Endodermal cell (in vitro differentiated cells): ENCODE measurements at regions not wholly inside any gene's neighbourhood (a gene's known extent, or its start where the extent isn't known, plus 50 kb on each side); places are given as distances from the start of the nearest gene placed in this dataset.

ENCODE experiments used
- DNase-seq: peaks from one replicate; pipeline ENCODE4 v3.0.0-alpha.2; 2017
- H3K27ac ChIP-seq: 2 replicates; pipeline ENCODE4 v1.5.1; 2013; ENCODE audit warnings: mild to moderate bottlenecking, low read depth, low read length, moderate library complexity
- H3K27me3 ChIP-seq: 2 replicates; pipeline ENCODE4 v1.6.1; 2013; ENCODE audit warnings: mild to moderate bottlenecking, low read length, moderate library complexity; ENCODE audit not compliant: insufficient read depth, control insufficient read depth, poor library complexity, severe bottlenecking
- H3K36me3 ChIP-seq: 2 replicates; pipeline ENCODE4 v1.7.0; 2013; ENCODE audit warnings: mild to moderate bottlenecking, low read length, moderate library complexity; ENCODE audit not compliant: control insufficient read depth, insufficient read depth
- H3K4me1 ChIP-seq: one replicate; pipeline ENCODE4 v1.7.0; 2013; ENCODE audit warnings: low read length; ENCODE audit not compliant: control insufficient read depth, insufficient read depth
- H3K4me3 ChIP-seq: 2 replicates; pipeline ENCODE4 v1.5.1; 2013; ENCODE audit warnings: mild to moderate bottlenecking, low read length, moderate library complexity
- H3K9ac ChIP-seq: 2 replicates; pipeline ENCODE4 v1.6.1; 2013; ENCODE audit warnings: mild to moderate bottlenecking, low read length, moderate library complexity; ENCODE audit not compliant: poor library complexity, severe bottlenecking; ENCODE audit errors: extremely low read depth
- H3K9me3 ChIP-seq: 2 replicates; pipeline ENCODE4 v1.6.1; 2013; ENCODE audit warnings: mild to moderate bottlenecking, low read length, moderate library complexity; ENCODE audit not compliant: control insufficient read depth
- H3K27ac Mint-ChIP-seq: 2 replicates; pipeline ENCODE4 v1.8.0; 2020; ENCODE audit warnings: mixed read lengths
- H3K27me3 Mint-ChIP-seq: 2 replicates; pipeline ENCODE4 v1.8.0; 2021; ENCODE audit warnings: mild to moderate bottlenecking, mixed read lengths; ENCODE audit not compliant: insufficient read depth
- H3K36me3 Mint-ChIP-seq: 2 replicates; pipeline ENCODE4 v1.8.0; 2020; ENCODE audit warnings: low read depth, mixed read lengths
- H3K4me1 Mint-ChIP-seq: 2 replicates; pipeline ENCODE4 v1.8.0; 2020; ENCODE audit warnings: mixed read lengths
- H3K4me3 Mint-ChIP-seq: 2 replicates; pipeline ENCODE4 v1.8.0; 2020; ENCODE audit warnings: mild to moderate bottlenecking, moderate library complexity, mixed read lengths
- H3K9me3 Mint-ChIP-seq: 2 replicates; pipeline ENCODE4 v1.8.0; 2020; ENCODE audit warnings: mild to moderate bottlenecking, mixed read lengths
- WGBS, 2 experiments: methylation state at CpG; one replicate each; pipeline versions ENCODE4 v1.1.5 to v1.1.7; 2013; ENCODE audit warnings: missing lambda C conversion rate in 2 of 2, mixed read lengths in 1 of 2; ENCODE audit not compliant: insufficient coverage in 1 of 2, insufficient read length in 1 of 2; 5-methylcytosine and 5-hydroxymethylcytosine counted together
- TF ChIP-seq, protein P1 (sequence below): fragments of 200-600 bp; sonication (generic); conservative IDR thresholded peaks from 2 replicates; pipeline ENCODE4 v1.5.0; 2021; ENCODE audit warnings: antibody characterized with exemption, mild to moderate bottlenecking

DNA sequence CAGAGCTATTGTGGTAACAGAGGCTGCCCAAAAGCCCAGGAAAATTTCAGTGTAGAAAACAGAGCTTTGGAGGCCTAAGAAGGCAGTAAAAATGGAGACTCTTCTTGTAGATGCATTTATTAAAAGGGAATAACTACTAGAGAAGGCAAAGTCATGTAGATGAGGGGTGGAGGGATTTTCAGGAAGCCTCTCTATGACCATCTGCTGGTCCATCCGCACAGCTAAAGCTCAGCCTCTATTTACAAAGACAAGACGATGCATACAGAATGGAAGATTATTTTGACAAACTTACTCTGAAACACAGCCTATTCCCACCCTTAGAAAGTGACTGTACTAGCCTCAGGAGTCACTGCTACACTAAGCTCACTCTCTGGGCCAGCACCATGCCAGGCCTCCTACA, 71.4 kb downstream of the GLRX5 start:
- Mint-ChIP-seq H3K9me3 (peaks cover 1% of the 10 kb centered on the region), H3K27ac (no peak overlapping the region), H3K4me1 (no peaks in the 10 kb centered on the region), H3K27me3 (peaks cover 10% of the 10 kb centered on the region), H3K36me3 (no peaks in the 10 kb centered on the region), H3K4me3 (no peak overlapping the region)
- Histone ChIP-seq H3K4me1 (no peaks in the 10 kb centered on the region), H3K9ac (no peak overlapping the region), H3K4me3 (no peak overlapping the region), H3K9me3 (no peaks in the 10 kb centered on the region), H3K27me3 (peaks cover 14% of the 10 kb centered on the region), H3K27ac (no peak overlapping the region), H3K36me3 (no peaks in the 10 kb centered on the region)
- 80 to 90% methylated on average over 1 to 2 of the region's 2 CpGs for WGBS, 2 experiments
- no peak for DNase-seq
- TF ChIP-seq, protein P1, sequence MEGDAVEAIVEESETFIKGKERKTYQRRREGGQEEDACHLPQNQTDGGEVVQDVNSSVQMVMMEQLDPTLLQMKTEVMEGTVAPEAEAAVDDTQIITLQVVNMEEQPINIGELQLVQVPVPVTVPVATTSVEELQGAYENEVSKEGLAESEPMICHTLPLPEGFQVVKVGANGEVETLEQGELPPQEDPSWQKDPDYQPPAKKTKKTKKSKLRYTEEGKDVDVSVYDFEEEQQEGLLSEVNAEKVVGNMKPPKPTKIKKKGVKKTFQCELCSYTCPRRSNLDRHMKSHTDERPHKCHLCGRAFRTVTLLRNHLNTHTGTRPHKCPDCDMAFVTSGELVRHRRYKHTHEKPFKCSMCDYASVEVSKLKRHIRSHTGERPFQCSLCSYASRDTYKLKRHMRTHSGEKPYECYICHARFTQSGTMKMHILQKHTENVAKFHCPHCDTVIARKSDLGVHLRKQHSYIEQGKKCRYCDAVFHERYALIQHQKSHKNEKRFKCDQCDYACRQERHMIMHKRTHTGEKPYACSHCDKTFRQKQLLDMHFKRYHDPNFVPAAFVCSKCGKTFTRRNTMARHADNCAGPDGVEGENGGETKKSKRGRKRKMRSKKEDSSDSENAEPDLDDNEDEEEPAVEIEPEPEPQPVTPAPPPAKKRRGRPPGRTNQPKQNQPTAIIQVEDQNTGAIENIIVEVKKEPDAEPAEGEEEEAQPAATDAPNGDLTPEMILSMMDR = no peak

DNA sequence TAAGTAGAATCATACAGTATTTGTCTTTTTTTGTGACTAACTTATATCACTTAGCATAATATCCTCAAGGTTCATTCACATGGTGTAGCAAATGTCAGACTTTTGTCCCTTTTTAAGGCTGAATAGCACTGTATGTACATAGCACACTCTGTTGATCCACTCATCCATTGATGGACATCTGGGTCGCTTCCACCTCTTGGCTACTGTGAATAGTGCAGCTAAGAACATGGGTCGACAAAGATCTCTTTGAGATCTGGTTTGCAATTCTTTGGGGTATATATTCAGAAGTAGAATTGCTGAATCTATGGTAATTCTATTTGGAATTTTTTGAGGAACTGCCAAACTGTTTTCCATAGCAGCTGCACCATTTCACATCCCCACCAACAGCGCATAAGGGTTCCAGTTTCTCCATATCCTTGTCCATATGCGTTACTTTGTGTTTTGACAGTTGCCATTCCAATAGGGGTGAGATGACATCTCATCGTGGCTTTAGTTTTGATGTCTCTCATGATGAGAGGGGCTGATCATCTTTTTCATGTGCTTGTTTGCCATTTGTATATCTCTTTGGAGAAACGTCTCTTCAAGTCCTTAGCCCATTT, 73.9 kb downstream of the GLRX5 start:
- TF ChIP-seq, protein P1 = no peak
- 95 to 100% methylated on average over 2 to 6 of the region's 6 CpGs for WGBS, 2 experiments
- H3K9me3 ChIP-seq = no peaks in the 10 kb centered on the region
- no peak overlapping the region for H3K27ac ChIP-seq
- no peak overlapping the region for H3K4me3 ChIP-seq
- H3K36me3 ChIP-seq = no peaks in the 10 kb centered on the region
- peaks cover 1% of the 10 kb centered on the region for H3K9me3 Mint-ChIP-seq
- H3K27ac Mint-ChIP-seq = no peak overlapping the region
- H3K27me3 Mint-ChIP-seq = peaks cover 17% of the 10 kb centered on the region
- H3K4me3 Mint-ChIP-seq = no peak overlapping the region
- H3K4me1 ChIP-seq = no peaks in the 10 kb centered on the region
- DNase-seq = no peak
- H3K4me1 Mint-ChIP-seq = no peaks in the 10 kb centered on the region
- peaks cover 21% of the 10 kb centered on the region for H3K27me3 ChIP-seq
- no peaks in the 10 kb centered on the region for H3K36me3 Mint-ChIP-seq
- H3K9ac ChIP-seq = no peak overlapping the region

- DNase-seq = peak; percentile 89
- no peak overlapping the region for H3K4me3 ChIP-seq
- peaks cover 17% of the 10 kb centered on the region for H3K27me3 Mint-ChIP-seq
- H3K27ac Mint-ChIP-seq = no peak overlapping the region
- H3K36me3 Mint-ChIP-seq = no peaks in the 10 kb centered on the region
- H3K27me3 ChIP-seq = peaks cover 21% of the 10 kb centered on the region
- no peaks in the 10 kb centered on the region for H3K4me1 Mint-ChIP-seq
- TF ChIP-seq, protein P1 = peak; percentile 91
- no peaks in the 10 kb centered on the region for H3K36me3 ChIP-seq
- H3K9ac ChIP-seq = no peak overlapping the region
- H3K4me1 ChIP-seq = no peaks in the 10 kb centered on the region
- WGBS, 2 experiments = 58 to 59% methylated on average over 4 to 7 of the region's 7 CpGs
- no peak overlapping the region for H3K27ac ChIP-seq
- no peak overlapping the region for H3K4me3 Mint-ChIP-seq
- no peaks in the 10 kb centered on the region for H3K9me3 ChIP-seq
- peaks cover 1% of the 10 kb centered on the region for H3K9me3 Mint-ChIP-seq
These were observed 74.6 kb downstream of the GLRX5 start for GRCh38 chr14:95609398-95609990.
